B cell (primary cell): ENCODE measurements at regions not wholly inside any gene's neighbourhood (a gene's known extent, or its start where the extent isn't known, plus 50 kb on each side); places are given as distances from the start of the nearest gene placed in this dataset.

Experiments used
- CTCF ChIP-seq: fragments of 200-600 bp; IDR thresholded peaks from one replicate; pipeline ENCODE4 v1.8.0; 2022; ENCODE audit warnings: antibody characterized with exemption, mild to moderate bottlenecking
- EZH2 ChIP-seq: IDR thresholded peaks from 2 replicates; pipeline ENCODE4 v1.6.1; 2012; ENCODE audit warnings: borderline replicate concordance, low read depth, mild to moderate bottlenecking, moderate library complexity, low read length; ENCODE audit not compliant: insufficient read depth, poor library complexity, severe bottlenecking

- no peak for TF ChIP-seq EZH2
- no peak for TF ChIP-seq CTCF
Measured at GRCh38 chr1:190738317-190738716, 260.7 kb upstream of the BRINP3 start.
